ENCODE measurements at regions not wholly inside any gene's neighbourhood (a gene's known extent, or its start where the extent isn't known, plus 50 kb on each side); places are given as distances from the start of the nearest gene placed in this dataset.

DNA sequence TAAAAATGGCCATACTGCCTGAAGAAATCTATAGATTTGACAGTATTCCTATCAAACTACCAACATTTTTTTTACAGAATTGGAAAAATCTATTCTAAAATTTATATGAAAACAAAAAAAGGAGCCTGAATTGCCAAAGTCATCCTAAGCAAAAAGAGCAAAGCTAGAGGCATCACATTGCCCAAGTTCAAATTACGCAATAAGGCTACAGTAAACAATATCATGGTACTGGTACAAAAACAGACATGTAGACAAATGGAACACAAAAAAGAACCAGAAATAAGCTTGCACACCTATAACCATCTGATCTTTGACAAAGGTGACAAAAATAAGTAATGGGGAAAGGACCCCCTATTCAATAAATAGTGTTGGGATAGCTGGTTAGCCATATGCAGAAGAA lies 50.2 kb upstream of the THSD7B start:
- Histone ChIP-seq H3K36me3 (ENCODE audit: control insufficient read depth in 1 of 2, insufficient read depth in 2 of 2, low read depth in 1 of 2, low read length in 2 of 2) (no peaks in the 10 kb centered on the region), H2BK5ac (ENCODE audit: low read depth, low read length, poor library complexity, severe bottlenecking) (no peak overlapping the region), H3K4me3 (ENCODE audit: insufficient read depth in 1 of 2, low read depth in 1 of 2, low read length in 2 of 2) (no peak overlapping the region), H2BK120ac (ENCODE audit: low read depth, low read length) (no peak overlapping the region), H3K18ac (ENCODE audit: low read depth in 1 of 2, low read length in 2 of 2) (no peak overlapping the region), H3K4ac (ENCODE audit: low read depth in 1 of 2, low read length in 2 of 2) (no peak overlapping the region), H2AK5ac (ENCODE audit: low read length, severe bottlenecking) (no peak overlapping the region), H2BK12ac (ENCODE audit: low read length in 2 of 2) (no peak overlapping the region), H3K4me2 (ENCODE audit: low read length, poor library complexity, severe bottlenecking) (no peak overlapping the region), H2BK15ac (ENCODE audit: low read depth, poor library complexity, severe bottlenecking) (no peak overlapping the region), H3K9me3 (ENCODE audit: control insufficient read depth, low read length) (peaks cover 5% of the 10 kb centered on the region), H3K79me1 (replicated peaks; ENCODE audit: low read length, poor library complexity, severe bottlenecking) (no peaks in the 10 kb centered on the region), H4K8ac (ENCODE audit: low read length) (no peak overlapping the region), H3K23ac (ENCODE audit: low read length in 2 of 2) (no peak overlapping the region), H3K9ac (ENCODE audit: low read length) (no peak overlapping the region), H4K91ac (ENCODE audit: low read length) (no peak overlapping the region), H3K27me3 (ENCODE audit: control insufficient read depth in 1 of 2, insufficient read depth in 1 of 2, low read length in 2 of 2) (no peaks in the 10 kb centered on the region), H2AFZ (ENCODE audit: low read depth, low read length) (no peak overlapping the region), H3K14ac (ENCODE audit: low read length in 2 of 2) (no peak overlapping the region), H3K4me1 (ENCODE audit: control insufficient read depth, insufficient read depth, low read depth, low read length) (no peaks in the 10 kb centered on the region), H3K27ac (ENCODE audit: low read length, poor library complexity, severe bottlenecking) (no peak overlapping the region)
- DNase-seq = no peak
- WGBS = no CpG with 5 or more reads among the region's 1 CpG

DNA sequence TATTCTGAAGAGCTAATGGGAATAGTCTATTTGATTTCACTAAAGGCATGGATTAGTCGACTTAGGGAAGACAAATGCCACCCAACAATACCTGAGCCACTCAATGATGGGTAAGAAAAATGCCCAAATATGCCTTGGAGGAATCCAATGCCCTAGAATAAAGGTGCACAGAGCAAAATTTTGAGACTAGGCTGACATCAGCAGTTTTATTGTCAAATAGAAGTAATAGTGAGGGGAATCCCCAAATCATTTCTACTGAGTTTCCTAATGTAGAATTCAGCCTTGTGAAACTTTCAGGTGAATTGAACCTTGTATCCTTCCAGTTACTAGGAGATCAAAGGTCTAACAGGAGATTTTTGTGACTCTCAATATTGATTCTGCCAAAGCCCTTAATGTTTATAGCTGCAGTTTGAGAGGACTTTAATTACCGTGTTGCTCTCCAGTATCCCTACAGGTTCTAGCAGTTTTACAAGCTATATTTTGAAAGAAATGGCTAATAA lies 50.8 kb upstream of the THSD7B start:
- H3K9ac ChIP-seq (ENCODE audit: low read length) = no peak overlapping the region
- no peak overlapping the region for H2AFZ ChIP-seq (ENCODE audit: low read depth, low read length)
- H4K91ac ChIP-seq (ENCODE audit: low read length) = no peak overlapping the region

DNA sequence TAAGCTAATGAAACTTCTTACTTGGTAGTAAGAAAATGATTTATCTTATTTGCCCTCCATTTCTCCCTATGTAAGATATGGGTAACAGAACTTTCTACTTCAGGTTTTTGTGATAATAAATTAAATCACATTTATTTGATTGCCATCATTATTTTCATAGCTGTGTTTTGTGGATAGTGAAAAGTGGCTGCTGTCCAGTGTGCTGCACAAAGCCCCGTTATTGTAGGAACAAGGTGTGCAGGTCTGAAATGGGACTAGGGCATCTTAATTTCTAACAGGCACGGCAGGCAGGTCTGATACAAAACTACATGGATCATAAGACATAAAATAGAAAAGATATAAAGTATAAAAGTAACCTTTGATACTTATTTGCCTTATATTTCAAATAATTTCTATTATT lies 51.6 kb upstream of the THSD7B start:
- no peak overlapping the region for H4K8ac ChIP-seq (ENCODE audit: low read length)
- H3K79me1 ChIP-seq (replicated peaks; ENCODE audit: low read length, poor library complexity, severe bottlenecking) = no peaks in the 10 kb centered on the region
- no peak overlapping the region for H3K9ac ChIP-seq (ENCODE audit: low read length)
- H2AFZ ChIP-seq (ENCODE audit: low read depth, low read length) = no peak overlapping the region
- no peak overlapping the region for H4K91ac ChIP-seq (ENCODE audit: low read length)
- no peak overlapping the region for H2BK15ac ChIP-seq (ENCODE audit: low read depth, poor library complexity, severe bottlenecking)
- H3K4me3 ChIP-seq (ENCODE audit: insufficient read depth in 1 of 2, low read depth in 1 of 2, low read length in 2 of 2) = no peak overlapping the region
- H3K4me2 ChIP-seq (ENCODE audit: low read length, poor library complexity, severe bottlenecking) = no peak overlapping the region
- H2AK5ac ChIP-seq (ENCODE audit: low read length, severe bottlenecking) = no peak overlapping the region
- peaks cover 5% of the 10 kb centered on the region for H3K9me3 ChIP-seq (ENCODE audit: control insufficient read depth, low read length)
- 29% methylated on average over 1 of the region's 2 CpGs for WGBS
- H3K4ac ChIP-seq (ENCODE audit: low read depth in 1 of 2, low read length in 2 of 2) = no peak overlapping the region
- H3K14ac ChIP-seq (ENCODE audit: low read length in 2 of 2) = no peak overlapping the region
- H3K36me3 ChIP-seq (ENCODE audit: control insufficient read depth in 1 of 2, insufficient read depth in 2 of 2, low read depth in 1 of 2, low read length in 2 of 2) = no peaks in the 10 kb centered on the region
- H3K27me3 ChIP-seq (ENCODE audit: control insufficient read depth in 1 of 2, insufficient read depth in 1 of 2, low read length in 2 of 2) = no peaks in the 10 kb centered on the region
- H3K4me1 ChIP-seq (ENCODE audit: control insufficient read depth, insufficient read depth, low read depth, low read length) = no peaks in the 10 kb centered on the region
- DNase-seq = no peak
- no peak overlapping the region for H3K23ac ChIP-seq (ENCODE audit: low read length in 2 of 2)
- no peak overlapping the region for H2BK5ac ChIP-seq (ENCODE audit: low read depth, low read length, poor library complexity, severe bottlenecking)
- no peak overlapping the region for H3K18ac ChIP-seq (ENCODE audit: low read depth in 1 of 2, low read length in 2 of 2)
- no peak overlapping the region for H3K27ac ChIP-seq (ENCODE audit: low read length, poor library complexity, severe bottlenecking)
- no peak overlapping the region for H2BK12ac ChIP-seq (ENCODE audit: low read length in 2 of 2)
- no peak overlapping the region for H2BK120ac ChIP-seq (ENCODE audit: low read depth, low read length)

More for the DNA sequence above, 50.8 kb upstream of the THSD7B start:
- Histone ChIP-seq H4K8ac (ENCODE audit: low read length) (no peak overlapping the region), H2BK5ac (ENCODE audit: low read depth, low read length, poor library complexity, severe bottlenecking) (no peak overlapping the region), H3K4me1 (ENCODE audit: control insufficient read depth, insufficient read depth, low read depth, low read length) (no peaks in the 10 kb centered on the region), H3K14ac (ENCODE audit: low read length in 2 of 2) (no peak overlapping the region), H2BK120ac (ENCODE audit: low read depth, low read length) (no peak overlapping the region), H3K9me3 (ENCODE audit: control insufficient read depth, low read length) (peaks cover 5% of the 10 kb centered on the region), H3K23ac (ENCODE audit: low read length in 2 of 2) (no peak overlapping the region), H2BK15ac (ENCODE audit: low read depth, poor library complexity, severe bottlenecking) (no peak overlapping the region), H3K4me3 (ENCODE audit: insufficient read depth in 1 of 2, low read depth in 1 of 2, low read length in 2 of 2) (no peak overlapping the region), H3K4ac (ENCODE audit: low read depth in 1 of 2, low read length in 2 of 2) (no peak overlapping the region), H2AK5ac (ENCODE audit: low read length, severe bottlenecking) (no peak overlapping the region), H3K4me2 (ENCODE audit: low read length, poor library complexity, severe bottlenecking) (no peak overlapping the region), H3K27ac (ENCODE audit: low read length, poor library complexity, severe bottlenecking) (no peak overlapping the region), H3K36me3 (ENCODE audit: control insufficient read depth in 1 of 2, insufficient read depth in 2 of 2, low read depth in 1 of 2, low read length in 2 of 2) (no peaks in the 10 kb centered on the region), H3K79me1 (replicated peaks; ENCODE audit: low read length, poor library complexity, severe bottlenecking) (no peaks in the 10 kb centered on the region), H3K27me3 (ENCODE audit: control insufficient read depth in 1 of 2, insufficient read depth in 1 of 2, low read length in 2 of 2) (no peaks in the 10 kb centered on the region), H2BK12ac (ENCODE audit: low read length in 2 of 2) (no peak overlapping the region), H3K18ac (ENCODE audit: low read depth in 1 of 2, low read length in 2 of 2) (no peak overlapping the region)
- WGBS = 40% methylated on average over 1 of the region's 2 CpGs
- DNase-seq = no peak

DNA sequence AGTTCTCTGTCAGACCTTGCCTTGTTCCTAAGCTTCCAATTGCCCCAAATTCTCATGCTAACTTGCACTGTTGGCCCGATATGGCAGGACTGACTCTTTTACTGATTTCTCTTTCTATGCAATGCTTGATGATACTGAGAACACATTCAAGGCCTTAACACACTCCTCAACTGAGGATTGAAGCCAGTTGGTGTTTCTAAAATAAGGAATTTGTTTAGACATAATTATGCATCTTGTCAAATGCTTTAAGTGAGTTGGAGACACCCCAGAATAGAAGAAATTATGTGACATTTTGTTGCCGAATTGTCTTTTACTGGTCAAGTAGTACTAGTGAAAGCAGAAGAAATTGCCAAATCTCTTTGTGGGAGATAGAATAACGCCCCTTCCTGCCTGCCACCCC lies 60.0 kb upstream of the THSD7B start:
- H3K4me2 ChIP-seq (ENCODE audit: low read length, poor library complexity, severe bottlenecking) = no peak overlapping the region
- no peak overlapping the region for H3K4me3 ChIP-seq (ENCODE audit: insufficient read depth in 1 of 2, low read depth in 1 of 2, low read length in 2 of 2)
- no peak overlapping the region for H2BK120ac ChIP-seq (ENCODE audit: low read depth, low read length)
- no peak overlapping the region for H3K14ac ChIP-seq (ENCODE audit: low read length in 2 of 2)
- H3K4ac ChIP-seq (ENCODE audit: low read depth in 1 of 2, low read length in 2 of 2) = no peak overlapping the region
- H2AFZ ChIP-seq (ENCODE audit: low read depth, low read length) = no peak overlapping the region
- H3K23ac ChIP-seq (ENCODE audit: low read length in 2 of 2) = no peak overlapping the region
- no peak overlapping the region for H2BK12ac ChIP-seq (ENCODE audit: low read length in 2 of 2)
- H2AK5ac ChIP-seq (ENCODE audit: low read length, severe bottlenecking) = no peak overlapping the region
- H3K27me3 ChIP-seq (ENCODE audit: control insufficient read depth in 1 of 2, insufficient read depth in 1 of 2, low read length in 2 of 2) = no peaks in the 10 kb centered on the region
- WGBS = 86% methylated on average over 2 of the region's 3 CpGs
- H4K8ac ChIP-seq (ENCODE audit: low read length) = no peak overlapping the region
- no peaks in the 10 kb centered on the region for H3K36me3 ChIP-seq (ENCODE audit: control insufficient read depth in 1 of 2, insufficient read depth in 2 of 2, low read depth in 1 of 2, low read length in 2 of 2)
- H2BK5ac ChIP-seq (ENCODE audit: low read depth, low read length, poor library complexity, severe bottlenecking) = no peak overlapping the region
- H3K9me3 ChIP-seq (ENCODE audit: control insufficient read depth, low read length) = no peaks in the 10 kb centered on the region
- no peak overlapping the region for H3K27ac ChIP-seq (ENCODE audit: low read length, poor library complexity, severe bottlenecking)
- no peak overlapping the region for H3K18ac ChIP-seq (ENCODE audit: low read depth in 1 of 2, low read length in 2 of 2)
- no peaks in the 10 kb centered on the region for H3K4me1 ChIP-seq (ENCODE audit: control insufficient read depth, insufficient read depth, low read depth, low read length)
- no peak overlapping the region for H2BK15ac ChIP-seq (ENCODE audit: low read depth, poor library complexity, severe bottlenecking)
- DNase-seq = no peak
- no peak overlapping the region for H3K9ac ChIP-seq (ENCODE audit: low read length)
- no peaks in the 10 kb centered on the region for H3K79me1 ChIP-seq (replicated peaks; ENCODE audit: low read length, poor library complexity, severe bottlenecking)
- no peak overlapping the region for H4K91ac ChIP-seq (ENCODE audit: low read length)
